HG03521 (cell line): ENCODE measurements at regions not wholly inside any gene's neighbourhood (a gene's known extent, or its start where the extent isn't known, plus 50 kb on each side); places are given as distances from the start of the nearest gene placed in this dataset.
"Not testable (repeated sequence)": the region's sequence is repeated elsewhere in the genome, so short reads cannot be mapped to it uniquely, and the experiment has no call there.

Experiments
- ATAC-seq: cut with Tn5 transposase; IDR thresholded peaks from one replicate; pipeline ENCODE4 v1.9.1; 2021; ENCODE audit warnings: mild to moderate bottlenecking, moderate library complexity; ENCODE audit not compliant: unreplicated experiment

DNA sequence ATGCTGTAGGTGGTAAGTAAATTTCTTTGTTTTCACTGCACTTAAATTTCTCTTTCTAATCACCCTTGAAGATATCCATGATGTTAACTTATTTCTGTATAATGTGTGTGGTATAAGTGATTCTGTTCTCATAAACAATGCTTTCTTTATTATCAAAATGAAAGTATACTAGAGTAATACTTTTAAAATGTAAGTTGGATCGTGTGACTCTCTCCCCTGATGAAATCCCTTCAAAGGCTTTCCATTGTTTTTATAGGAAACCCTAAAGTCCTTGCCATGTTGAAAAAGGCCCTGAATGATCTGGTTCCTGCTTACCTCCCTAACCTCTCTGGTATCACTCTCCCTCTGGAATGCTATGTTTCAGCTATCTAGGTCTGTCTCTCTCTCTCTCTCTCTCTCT lies 191.1 kb upstream of the LHX8 start:
- ATAC-seq = no peak

DNA sequence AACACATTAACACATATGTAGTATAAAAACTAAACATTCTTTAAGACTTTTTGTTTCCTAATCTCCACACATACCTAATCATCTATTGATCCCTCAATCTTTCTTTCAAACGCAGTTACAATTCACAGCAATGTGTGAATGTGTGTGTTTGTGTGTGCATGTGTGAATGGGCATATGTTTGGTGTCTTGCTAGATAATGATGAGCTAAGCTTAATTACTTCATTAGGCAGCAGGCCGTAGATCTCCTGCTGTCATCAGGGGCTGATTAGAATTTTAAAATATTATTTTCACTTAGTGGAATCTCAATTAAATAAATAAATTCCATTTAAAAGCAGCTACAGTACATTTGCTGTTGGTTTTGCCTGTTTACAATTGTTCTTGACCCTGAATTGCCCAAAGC lies 187.8 kb upstream of the LHX8 start:
- no peak for ATAC-seq

DNA sequence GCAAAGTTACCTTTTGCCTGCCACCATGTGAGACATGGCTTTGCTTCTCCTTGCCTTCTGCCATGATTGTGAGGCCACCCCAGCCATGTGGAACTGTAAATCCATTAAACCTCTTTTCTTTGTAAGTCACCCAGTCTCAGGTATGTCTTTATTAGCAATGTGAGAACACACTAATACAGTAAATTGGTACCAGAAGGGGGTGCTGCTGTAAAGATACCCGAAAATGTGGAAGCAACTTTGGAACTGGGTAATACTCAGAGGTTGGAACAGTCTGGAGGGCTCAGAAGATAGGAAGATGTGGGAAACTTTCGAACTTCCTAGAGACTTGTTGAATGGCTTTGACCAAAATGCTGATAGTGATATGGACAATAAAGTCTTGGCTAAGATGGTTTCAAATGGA lies 184.8 kb upstream of the LHX8 start:
- ATAC-seq = not testable (repeated sequence)

DNA sequence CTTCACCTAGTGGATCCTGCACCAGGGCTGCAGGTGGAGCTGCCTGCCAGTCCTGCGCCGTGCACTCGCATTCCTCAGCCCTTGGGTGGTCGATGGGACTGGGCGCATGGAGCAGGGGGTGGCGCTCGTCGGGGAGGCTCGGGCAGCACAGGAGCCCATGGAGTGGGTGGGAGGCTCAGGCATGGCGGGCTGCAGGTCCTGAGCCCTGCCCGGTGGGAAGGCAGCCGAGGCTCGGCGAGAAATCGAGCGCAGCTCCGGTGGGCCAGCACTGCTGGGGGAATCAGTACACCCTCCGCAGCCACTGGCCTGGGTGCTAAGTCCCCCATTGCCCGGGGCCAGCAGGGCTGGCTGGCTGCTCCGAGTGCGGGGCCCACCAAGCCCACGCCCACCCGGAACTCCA lies 182.2 kb upstream of the LHX8 start:
- not testable (repeated sequence) for ATAC-seq

DNA sequence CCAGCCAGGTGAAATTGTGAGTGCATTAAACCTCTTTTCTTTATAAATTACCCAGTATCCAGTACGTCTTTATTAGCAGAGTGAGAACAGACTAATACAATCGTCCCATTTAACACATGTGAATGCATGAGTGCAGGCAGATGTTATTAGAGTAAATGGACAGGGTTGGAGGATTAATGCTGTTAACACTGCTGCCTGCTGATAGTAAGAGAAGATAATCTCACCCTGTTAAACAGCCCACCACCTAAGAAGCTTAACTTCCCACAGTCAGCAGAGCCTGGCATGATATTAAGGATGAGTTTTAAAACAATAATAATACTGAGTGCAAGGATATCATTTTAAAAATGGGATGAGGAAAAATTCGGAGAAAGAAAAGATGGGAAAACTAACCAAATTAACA lies 181.4 kb upstream of the LHX8 start:
- no peak for ATAC-seq

DNA sequence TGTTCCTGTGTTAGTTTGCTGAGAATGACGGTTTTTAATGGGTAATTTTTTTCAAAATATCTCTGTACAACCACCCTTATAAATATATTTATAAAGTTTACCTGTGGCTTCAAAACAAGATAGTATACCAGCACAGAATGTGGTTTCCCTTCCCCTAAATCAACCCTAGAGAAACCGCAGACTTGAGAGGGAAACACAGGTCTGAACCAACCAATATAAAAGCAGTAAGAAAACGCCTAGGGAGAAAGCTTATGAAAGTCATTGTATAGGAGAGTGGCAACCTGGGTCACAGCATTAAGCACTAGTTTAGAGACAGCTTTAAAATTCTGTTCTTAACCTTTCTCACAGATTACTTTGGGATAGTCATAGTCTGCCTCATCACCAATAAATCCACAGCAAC lies 180.6 kb upstream of the LHX8 start:
- ATAC-seq = no peak

DNA sequence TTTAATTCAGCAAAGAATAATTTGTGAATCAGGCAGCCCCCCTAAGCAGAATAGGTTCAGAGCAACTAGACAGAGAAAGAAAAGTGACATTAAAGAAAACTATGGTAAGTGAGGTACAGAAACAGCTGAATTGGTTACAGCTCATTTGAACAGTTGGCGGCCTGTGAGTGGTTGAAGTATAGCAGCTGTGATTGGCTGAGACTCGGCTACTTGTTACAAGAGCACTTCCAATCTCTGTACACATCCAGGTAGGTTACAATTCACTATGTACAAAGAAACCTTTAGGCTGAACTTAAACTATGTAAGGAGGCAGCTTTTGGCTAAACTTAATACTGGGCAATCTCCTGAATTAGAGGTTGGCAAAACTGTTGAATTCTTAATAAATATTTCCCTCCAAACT lies 171.1 kb upstream of the LHX8 start:
- ATAC-seq = no peak

DNA sequence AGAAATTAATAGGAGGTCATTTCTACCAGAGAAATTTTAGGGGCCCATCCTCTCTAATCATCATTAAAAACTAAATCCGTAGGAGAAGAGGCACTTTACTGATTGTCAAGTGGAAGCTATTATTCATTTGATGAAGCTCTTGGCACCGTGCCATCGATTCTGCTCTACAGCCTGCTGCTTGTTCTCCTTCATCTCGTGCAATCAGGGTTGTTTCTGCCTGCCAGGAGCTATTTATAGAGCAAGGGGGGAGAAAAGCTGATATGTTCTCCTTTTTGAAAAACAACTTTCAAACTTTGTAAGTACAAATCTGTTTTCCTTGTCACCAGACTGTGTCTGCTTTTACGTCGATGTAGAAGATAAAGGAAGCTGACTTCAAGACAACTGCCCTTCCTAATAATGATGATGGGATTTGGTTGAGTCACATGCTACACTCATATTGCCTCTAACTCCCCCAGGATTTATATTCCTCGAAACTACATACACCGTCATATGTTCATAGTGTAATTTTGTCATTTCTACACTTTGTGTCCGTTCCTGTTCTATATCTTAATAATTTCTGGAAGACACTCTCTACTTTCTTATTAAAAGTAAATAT lies 169.6 kb upstream of the LHX8 start:
- ATAC-seq = no peak

DNA sequence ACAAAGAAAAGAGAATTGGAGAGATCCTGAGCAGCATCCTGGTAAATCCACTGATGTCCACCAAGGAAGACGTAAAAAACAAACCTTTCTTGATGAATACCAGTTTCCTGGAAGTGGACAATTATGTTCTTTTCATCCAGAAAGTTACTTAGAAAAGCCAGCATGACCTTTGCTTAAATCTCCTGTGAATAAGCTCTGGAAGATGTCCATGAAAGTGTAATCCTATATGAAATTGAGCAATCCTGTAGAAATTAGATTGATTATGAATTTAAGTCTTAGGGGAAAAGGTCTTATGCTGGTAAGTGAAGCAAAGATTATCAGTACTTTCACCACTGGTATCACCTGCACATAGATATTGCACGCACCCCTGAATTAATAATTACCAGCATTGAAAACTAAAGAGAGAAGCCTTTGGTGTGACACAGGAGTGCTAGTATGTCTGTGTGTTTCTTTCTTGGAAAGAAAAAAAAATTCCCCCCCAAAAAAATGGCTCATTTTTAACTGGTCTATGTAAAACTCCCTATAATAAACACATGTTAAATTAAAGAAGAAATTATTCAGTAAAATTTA lies 164.5 kb upstream of the LHX8 start:
- no peak for ATAC-seq

DNA sequence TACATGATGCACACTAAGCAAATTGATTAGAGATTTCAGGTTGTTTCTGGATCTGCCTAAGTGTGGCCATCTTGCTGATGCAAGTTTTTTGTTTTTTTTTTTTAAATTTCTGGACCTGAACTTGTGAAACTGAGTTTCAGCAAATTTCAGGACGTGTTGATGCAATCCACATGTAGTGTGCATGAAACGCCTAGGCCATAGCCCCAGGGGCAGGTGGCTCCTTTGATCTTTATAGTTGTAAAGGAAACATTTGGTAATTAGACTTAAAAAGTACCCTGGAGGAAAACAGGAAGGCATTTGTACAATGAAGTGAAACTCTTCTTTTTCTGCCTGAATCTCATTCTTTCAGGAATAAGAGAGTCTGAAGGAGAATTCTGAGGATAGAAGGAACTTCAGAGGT lies 162.2 kb upstream of the LHX8 start:
- ATAC-seq = no peak

DNA sequence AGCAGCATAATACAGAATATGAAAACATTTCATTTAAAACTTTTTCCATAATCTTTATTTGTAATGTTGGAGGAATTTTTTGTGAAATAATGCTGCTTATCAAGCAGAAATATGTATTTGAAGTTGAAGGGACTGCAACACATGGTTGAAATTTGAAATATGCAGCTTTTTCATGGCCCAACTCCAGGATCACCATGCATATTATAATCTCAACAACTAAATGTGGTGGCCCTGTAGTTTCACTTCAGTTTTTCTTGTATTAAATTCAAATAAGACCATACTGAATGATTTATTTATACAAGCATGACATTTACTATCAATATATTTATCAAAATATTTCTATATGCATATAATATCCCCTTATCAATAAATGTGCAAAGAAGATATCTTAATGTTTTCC lies 157.7 kb upstream of the LHX8 start:
- ATAC-seq = no peak

DNA sequence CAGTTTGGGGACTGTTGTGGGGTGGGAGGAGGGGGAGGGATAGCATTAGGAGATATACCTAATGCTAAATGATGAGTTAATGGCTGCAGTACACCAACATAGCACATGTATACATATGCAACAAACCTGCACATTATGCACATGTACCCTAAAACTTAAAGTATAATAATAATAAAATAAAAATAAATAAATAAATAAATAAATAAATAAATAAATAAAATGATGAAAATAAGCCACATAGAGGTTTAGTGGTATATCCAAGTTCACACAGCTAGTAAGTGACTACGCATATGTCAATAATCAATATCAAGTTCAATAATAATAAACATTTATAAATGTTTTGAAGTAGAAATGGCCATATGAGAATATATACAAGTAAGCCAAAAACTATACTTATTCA lies 141.7 kb upstream of the LHX8 start:
- not testable (repeated sequence) for ATAC-seq

DNA sequence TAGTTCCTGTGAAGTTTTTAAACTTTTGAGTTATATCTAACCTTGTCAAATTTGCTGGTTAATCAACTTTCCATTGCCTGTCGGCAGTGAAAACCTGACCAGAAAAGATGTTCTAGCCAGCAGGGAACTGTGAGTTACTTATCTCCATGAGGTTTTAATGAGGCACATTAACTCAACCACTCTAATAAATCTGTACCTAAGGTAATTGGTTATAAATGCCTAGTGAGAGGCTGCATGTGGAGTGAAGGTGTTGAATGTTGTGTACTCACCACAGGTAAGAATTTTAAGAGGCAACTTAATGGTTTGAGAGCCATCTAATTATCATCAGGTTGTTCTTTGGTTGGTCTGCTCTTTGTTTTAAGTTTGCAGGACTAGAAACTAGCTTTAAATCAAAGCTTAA lies 138.4 kb upstream of the LHX8 start:
- no peak for ATAC-seq

DNA sequence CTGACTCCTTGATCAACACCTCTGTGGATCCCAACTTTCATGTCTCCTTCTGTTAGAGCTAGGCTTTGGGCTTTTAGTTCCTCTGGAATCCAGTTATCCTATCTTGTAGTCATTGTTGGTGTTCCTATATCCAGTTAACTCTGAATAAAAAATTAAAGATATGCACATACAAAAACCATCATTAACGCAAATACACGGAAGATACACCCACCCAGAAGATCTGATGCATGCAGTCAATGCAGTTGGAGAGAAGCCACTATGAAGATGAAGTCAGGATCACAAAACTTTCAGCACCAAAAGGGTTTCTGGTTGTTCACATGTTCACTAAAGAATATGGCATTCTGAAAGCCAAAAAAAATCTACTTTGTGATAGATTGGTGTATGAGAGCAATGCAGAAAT lies 123.6 kb upstream of the LHX8 start:
- no peak for ATAC-seq

DNA sequence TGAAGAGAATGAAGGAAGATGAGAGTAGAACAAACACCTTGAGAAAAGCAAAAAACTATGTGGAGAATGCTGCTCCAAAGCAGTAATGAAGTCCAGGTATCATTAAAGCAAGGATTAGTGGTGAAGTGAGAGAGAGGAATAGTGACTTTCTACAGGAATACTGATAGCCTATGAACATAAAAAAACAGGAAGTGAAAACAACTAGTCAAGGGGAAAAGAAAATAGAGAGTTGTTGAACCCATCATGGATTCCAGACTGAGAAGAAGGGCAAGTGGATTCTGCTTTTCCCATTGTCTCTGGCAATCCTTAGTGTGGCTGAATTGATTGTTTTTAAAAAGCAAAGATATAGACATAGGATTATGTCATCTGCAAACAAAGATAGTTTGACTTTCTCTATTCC lies 119.9 kb upstream of the LHX8 start:
- ATAC-seq = no peak

DNA sequence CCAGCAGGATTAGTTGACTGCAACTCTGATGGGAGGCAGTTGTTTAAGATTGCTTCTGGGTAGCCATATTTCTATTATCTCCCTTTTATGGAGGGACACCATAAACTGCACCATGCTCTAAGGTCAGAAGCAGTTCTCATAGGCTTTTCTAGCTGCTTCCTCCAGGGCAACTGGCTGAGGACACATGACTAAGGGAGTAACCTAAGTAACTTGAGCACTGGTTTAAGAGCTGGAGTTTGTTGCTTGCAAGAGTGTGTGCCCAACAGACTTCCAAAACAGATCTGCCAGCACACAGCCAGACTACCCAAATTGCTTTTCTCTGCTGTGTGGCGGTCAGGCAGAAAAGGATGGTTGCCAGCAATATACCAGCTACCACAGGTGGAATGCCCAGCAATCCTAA lies 111.2 kb upstream of the LHX8 start:
- ATAC-seq = no peak

DNA sequence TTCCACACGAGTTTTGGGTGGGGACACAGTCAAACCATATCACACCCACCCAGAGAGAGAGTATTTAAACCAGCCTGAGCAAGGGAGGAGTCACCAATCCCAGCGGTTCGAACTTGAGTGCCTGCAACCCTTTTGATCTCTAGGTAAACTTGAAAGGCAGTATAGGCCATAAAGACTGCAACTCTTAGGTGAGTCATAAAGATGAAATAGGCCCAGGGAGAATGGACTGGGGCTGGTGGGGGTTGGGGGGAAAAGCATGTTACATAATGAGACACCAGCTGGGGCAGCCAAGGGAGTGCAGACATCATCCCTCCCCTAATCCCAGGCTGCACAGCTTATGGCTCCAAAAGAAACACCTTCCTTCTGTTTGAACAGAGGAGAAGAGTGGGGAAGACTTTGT lies 99.8 kb upstream of the LHX8 start:
- ATAC-seq = no peak

DNA sequence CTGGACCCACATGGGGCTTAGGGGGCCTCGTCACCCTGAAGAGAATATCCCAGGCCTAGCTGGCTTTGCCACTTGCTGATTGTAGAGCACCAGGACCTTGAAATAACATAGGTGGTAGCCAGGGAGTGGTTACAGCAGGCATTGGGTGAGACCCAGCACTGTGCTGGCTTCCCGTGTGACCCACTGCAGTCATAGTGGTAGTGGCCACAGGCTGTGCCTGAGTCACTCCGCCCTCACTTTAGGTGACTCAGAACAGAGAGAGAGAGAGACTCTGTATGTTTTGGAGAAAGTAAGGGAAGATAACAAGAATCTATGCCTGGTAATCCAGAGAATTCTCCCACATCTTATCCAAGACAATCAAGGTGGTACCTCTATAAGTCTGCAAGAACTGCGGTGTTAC lies 98.7 kb upstream of the LHX8 start:
- no peak for ATAC-seq

DNA sequence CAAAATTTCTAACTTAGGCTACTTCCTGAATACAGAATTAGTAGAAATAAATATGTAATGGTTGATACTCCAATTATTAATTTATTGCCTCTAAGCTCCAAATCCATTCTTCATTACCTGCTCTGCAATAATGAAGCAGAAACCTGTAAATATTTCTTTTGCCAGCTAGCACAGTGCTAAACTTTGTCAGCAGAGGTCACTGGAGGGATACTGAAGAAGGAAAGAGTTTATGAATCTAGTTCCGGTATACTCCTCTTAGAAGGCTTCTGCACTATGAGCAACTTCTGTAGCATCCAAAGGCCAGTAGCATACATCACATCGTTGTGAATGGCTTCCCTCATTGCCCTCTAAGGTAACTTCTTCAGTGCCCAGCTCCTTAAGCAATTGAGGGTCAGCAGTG lies 81.0 kb upstream of the LHX8 start:
- ATAC-seq = no peak

DNA sequence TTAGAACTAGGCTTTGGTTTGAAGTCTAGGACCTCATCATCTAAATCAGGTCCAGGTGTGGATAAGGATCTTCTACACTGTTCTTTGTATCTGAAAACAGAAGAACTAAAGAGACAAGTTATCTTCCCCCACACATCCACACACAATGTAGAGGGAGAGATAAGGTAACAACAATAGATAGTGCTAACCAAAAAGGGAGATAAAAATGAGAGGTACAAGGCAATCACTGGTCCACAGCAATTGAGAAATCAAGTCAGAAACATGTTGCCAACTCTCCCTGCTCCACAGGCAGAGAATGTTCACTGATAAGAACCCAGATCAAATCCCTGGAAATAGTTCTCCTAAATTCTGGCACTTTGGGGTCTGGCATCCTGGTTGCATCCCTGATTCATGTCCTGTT lies 75.8 kb upstream of the LHX8 start:
- ATAC-seq = no peak

DNA sequence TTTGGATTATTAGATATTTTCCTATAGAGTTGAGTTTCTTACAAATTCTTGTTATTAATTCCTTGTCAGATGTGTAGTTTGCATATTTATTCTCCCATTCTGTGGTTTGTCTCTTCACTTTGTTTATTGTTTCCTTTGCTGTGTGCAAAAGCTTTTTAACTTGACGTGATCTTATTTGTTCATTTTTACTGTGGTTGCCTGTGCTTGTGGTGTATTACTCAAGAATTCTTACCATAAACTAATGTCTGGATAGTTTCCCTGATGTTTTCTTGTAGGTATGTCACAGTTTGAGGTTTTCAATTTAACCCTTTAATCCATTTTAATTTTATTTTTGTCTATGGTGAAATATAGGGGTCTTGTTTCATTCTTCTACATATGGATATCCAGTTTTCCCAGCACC lies 72.1 kb upstream of the LHX8 start:
- ATAC-seq = no peak

DNA sequence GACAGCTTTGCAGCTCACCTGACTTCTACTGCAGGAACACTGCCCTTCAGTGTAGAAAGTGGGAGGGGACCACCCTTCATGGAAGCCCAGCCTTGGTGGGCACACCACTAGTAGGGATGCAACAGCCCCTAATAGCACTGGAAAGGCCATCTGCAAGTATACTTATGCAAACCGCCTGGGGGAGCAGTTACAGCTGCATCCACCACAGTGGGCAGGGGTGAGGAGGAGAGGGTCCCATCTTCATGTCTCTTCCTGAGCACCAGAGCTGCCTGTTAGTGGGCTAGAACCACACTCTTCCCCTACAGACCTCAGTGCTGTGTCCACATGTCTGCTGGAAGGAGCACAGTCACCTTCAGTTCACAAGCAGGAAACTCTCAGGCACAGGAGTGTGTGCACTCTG lies 66.2 kb upstream of the LHX8 start:
- ATAC-seq = no peak

DNA sequence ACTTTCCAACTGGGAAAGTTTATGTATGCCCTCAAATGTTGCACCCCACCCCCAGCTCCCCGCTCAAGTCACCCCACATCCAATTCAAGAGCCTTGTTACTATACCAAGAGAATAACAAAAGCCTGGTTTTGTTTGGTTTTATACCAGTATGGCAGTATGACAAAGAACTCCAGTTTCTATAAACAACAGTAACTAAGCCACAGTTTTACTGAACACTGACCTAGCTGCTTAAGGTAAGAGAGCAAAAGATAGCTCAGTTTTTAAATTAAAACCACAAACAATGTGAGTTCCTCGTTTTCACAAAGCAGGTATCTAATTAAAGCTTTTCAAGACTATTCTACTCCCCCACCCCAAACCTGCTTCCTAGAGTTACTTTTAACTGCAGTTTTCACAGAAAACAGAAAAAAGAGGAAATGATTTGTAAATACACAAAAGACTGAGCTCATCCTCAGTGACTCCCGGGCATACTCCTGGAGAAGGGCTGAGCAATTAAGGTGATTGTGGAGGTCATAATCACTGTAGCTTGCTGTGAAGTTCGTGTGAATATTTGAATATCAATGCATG lies 59.3 kb upstream of the LHX8 start:
- no peak for ATAC-seq
